Lower lobe of right lung (tissue), 2 donors: ENCODE measurements at regions not wholly inside any gene's neighbourhood (a gene's known extent, or its start where the extent isn't known, plus 50 kb on each side); places are given as distances from the start of the nearest gene placed in this dataset.
A peak's percentile ranks its signal among the peaks of the same experiment; 100 is the strongest.
"Not testable (repeated sequence)": the region's sequence is repeated elsewhere in the genome, so short reads cannot be mapped to it uniquely, and the experiment has no call there.

Source experiments
- ATAC-seq, 2 donors: fragments of 200-7000 bp; cut with Tn5 transposase; one replicate each; pipeline ENCODE4 v1.9.1; 2020 to 2022; ENCODE audit warnings: mild to moderate bottlenecking in 2 of 2, moderate library complexity in 2 of 2
- DNase-seq: peaks from one replicate; pipeline ENCODE4 v3.0.0-alpha.2; 2020
- H3K27ac ChIP-seq: fragments of 200-600 bp; one replicate; pipeline ENCODE4 v1.8.0; 2022
- H3K27me3 ChIP-seq: fragments of 200-600 bp; one replicate; pipeline ENCODE4 v1.8.0; 2022; ENCODE audit warnings: low read depth
- H3K36me3 ChIP-seq: fragments of 200-600 bp; one replicate; pipeline ENCODE4 v1.8.0; 2022; ENCODE audit warnings: mild to moderate bottlenecking
- H3K4me1 ChIP-seq: fragments of 200-600 bp; one replicate; pipeline ENCODE4 v1.8.0; 2022
- H3K4me3 ChIP-seq: fragments of 200-600 bp; one replicate; pipeline ENCODE4 v1.8.0; 2022; ENCODE audit warnings: mild to moderate bottlenecking
- H3K9me3 ChIP-seq: fragments of 200-600 bp; one replicate; pipeline ENCODE4 v1.8.0; 2022
- intact Hi-C: fragments of 100-400 bp; cut with DNase I; formaldehyde crosslinking; loops from one replicate; pipeline ENCODE4 v1.11.0; 2022
- TF ChIP-seq, protein P1 (sequence below): fragments of 200-600 bp; IDR thresholded peaks from one replicate; pipeline ENCODE4 v1.8.0; 2022; ENCODE audit warnings: antibody characterized with exemption, mild to moderate bottlenecking
- donor health status: DM: no; HTN: yes; CAD: no; lungs with severe emphysema.

DNA sequence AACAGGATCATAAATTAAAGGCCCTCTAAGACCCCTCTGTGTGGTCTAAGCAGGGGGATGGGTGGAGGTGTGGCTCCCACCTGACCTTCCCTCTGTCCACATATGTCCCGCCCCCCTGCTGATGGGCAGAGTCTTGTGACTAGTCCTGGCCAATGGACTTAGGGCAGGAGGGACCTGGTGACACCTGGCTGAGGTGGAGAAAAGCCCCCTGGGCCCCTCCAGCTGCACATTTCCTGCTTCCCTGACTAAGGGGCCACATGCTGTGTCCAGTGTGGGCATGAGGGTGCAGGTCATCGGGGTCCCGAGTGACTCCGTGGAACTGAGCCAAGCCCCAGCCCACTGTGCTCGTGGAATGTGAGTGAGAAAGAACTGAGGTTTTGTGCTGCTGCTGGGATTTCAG, 254.7 kb downstream of the ADGRD1 start:
- intact Hi-C loops, result no loop called here
- ATAC-seq, result no peak
- TF ChIP-seq, protein P1, sequence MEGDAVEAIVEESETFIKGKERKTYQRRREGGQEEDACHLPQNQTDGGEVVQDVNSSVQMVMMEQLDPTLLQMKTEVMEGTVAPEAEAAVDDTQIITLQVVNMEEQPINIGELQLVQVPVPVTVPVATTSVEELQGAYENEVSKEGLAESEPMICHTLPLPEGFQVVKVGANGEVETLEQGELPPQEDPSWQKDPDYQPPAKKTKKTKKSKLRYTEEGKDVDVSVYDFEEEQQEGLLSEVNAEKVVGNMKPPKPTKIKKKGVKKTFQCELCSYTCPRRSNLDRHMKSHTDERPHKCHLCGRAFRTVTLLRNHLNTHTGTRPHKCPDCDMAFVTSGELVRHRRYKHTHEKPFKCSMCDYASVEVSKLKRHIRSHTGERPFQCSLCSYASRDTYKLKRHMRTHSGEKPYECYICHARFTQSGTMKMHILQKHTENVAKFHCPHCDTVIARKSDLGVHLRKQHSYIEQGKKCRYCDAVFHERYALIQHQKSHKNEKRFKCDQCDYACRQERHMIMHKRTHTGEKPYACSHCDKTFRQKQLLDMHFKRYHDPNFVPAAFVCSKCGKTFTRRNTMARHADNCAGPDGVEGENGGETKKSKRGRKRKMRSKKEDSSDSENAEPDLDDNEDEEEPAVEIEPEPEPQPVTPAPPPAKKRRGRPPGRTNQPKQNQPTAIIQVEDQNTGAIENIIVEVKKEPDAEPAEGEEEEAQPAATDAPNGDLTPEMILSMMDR, result no peak
- Histone ChIP-seq H3K27me3 (peaks cover 4% of the 10 kb centered on the region), H3K36me3 (no peaks in the 10 kb centered on the region), H3K9me3 (no peaks in the 10 kb centered on the region), H3K27ac (no peak overlapping the region), H3K4me3 (no peak overlapping the region), H3K4me1 (no peaks in the 10 kb centered on the region)
- DNase-seq, result no peak

DNA sequence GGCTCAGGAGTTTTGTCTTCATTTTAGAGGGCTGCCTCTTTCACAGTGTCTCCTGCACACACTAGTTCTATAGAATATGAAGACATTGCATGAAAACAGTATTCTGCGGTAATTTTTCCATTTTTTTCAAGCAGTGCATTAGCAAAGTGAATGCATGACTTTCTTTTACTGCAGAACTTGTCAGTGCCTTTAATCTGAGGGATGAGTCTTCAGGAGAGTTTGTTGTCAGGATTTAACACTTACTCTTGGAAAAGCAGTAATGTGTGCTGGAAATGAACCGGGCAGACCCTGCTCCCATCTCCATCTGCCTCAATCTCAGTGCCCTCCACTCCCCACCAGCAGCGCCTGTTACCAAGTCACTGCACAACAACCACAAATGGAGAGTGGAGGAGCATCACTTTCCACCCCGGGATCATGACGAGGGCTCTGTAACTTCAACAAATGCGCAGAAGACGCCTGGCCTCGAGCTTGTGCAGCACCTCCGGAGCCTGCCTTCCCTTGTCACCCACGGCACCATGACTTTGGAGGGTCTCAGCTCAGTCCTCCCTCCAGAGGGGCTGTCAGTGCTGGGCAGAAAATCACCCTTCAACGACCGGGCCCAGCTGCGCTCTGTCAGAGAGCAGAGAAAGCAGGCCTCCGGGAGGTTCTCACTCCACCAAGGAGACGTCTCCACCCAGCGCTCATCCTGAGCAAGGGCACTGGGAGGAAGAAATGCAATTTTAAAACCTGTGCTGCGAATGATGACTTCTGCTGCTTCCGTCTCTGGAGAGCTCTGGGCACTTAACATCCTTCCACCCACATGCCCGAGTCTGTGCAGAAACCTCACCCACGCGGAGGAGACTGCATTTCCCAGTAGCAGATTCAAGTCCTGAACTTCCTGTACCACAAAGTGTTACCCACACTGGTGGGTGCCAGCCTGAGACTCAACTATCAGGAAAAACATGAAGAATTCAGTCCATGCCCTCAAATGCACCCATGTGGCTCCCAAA, 255.7 kb downstream of the ADGRD1 start:
- no peak overlapping the region for H3K27ac ChIP-seq
- no peak overlapping the region for H3K4me3 ChIP-seq
- intact Hi-C loops, result no loop called here
- H3K4me1 ChIP-seq, result no peaks in the 10 kb centered on the region
- H3K9me3 ChIP-seq, result peaks cover 3% of the 10 kb centered on the region
- TF ChIP-seq, protein P1, result no peak
- ATAC-seq (no peak), DNase-seq (no peak)
- H3K27me3 ChIP-seq, result peaks cover 4% of the 10 kb centered on the region
- H3K36me3 ChIP-seq, result no peaks in the 10 kb centered on the region

- TF ChIP-seq, protein P1, result no peak
- Histone ChIP-seq H3K4me3 (no peak overlapping the region), H3K27me3 (peaks cover 4% of the 10 kb centered on the region), H3K36me3 (no peaks in the 10 kb centered on the region), H3K9me3 (peaks cover 3% of the 10 kb centered on the region), H3K27ac (no peak overlapping the region), H3K4me1 (no peaks in the 10 kb centered on the region)
- ATAC-seq (no peak), DNase-seq (peak; percentile 22)
- intact Hi-C loops, result no loop called here
Measured at GRCh38 chr12:131210506-131211339, 257.0 kb downstream of the ADGRD1 start.

GRCh38 chr12:131211340-131211938, 257.7 kb downstream of the ADGRD1 start:
- Histone ChIP-seq H3K36me3 (no peaks in the 10 kb centered on the region), H3K27me3 (peaks cover 4% of the 10 kb centered on the region), H3K4me1 (no peaks in the 10 kb centered on the region), H3K9me3 (peaks cover 3% of the 10 kb centered on the region), H3K27ac (no peak overlapping the region), H3K4me3 (no peak overlapping the region)
- no peak for ATAC-seq
- intact Hi-C loops, result no loop called here
- TF ChIP-seq, protein P1, result no peak
- no peak for DNase-seq

DNA sequence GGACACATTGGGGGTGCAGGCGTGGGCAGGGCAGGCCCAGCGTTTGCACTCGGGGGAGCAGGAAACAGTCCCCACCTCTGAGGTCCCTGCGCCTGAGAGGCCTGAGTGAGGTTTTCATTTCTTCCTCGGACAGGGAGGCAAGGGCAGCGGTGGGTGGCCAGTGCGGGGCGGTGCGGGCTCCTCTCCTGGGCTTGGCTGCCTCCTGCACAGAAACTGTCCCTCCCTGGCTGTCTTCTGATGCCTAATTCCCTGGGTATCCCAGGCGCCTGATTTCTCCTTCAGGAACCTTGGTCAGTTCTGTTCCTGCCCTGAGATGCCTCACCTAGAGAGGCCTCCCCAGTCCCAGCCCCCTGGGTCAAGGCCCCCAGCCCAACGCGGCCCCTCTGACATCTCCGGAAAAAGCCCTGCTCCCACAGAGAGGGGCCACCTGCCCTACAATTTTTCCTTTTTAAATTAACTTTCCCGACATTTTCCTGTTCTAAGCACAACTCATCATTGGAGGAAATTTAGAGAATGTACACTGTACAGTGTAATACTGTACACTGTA, 260.3 kb downstream of the ADGRD1 start:
- no peak for DNase-seq
- intact Hi-C loops, result no loop called here

GRCh38 chr12:131214936-131215335, 261.2 kb downstream of the ADGRD1 start:
- H3K27ac ChIP-seq, H3K4me1 ChIP-seq, H3K9me3 ChIP-seq, H3K27me3 ChIP-seq, ATAC-seq, intact Hi-C loops, DNase-seq, H3K4me3 ChIP-seq, H3K36me3 ChIP-seq: not testable (repeated sequence)

More for the DNA sequence above, 260.3 kb downstream of the ADGRD1 start:
- TF ChIP-seq, protein P1, result no peak
- Histone ChIP-seq H3K27me3 (peaks cover 4% of the 10 kb centered on the region), H3K4me3 (no peak overlapping the region), H3K9me3 (peaks cover 3% of the 10 kb centered on the region), H3K36me3 (no peaks in the 10 kb centered on the region), H3K4me1 (no peaks in the 10 kb centered on the region), H3K27ac (no peak overlapping the region)
- no peak for ATAC-seq

DNA sequence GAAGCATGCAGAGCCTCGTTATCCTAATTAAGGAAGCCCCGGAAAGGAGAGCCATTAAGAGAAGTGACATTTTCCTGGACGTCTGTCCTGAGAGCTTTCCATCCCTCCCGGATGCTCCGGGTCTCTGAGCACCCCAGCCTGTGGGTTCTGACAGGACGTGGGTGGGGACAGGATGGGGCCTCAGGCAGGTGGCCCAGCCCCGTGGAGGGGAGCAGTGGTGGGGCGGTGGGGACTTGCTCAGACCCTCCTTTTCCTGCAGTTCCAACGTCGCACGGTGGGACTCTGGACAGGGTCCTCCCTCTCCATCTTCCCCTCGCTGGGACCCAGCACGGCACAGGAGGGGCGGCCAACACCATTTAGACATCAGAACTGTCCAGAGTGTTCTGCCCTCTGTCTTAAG, 262.9 kb downstream of the ADGRD1 start:
- H3K4me3 ChIP-seq, ATAC-seq, DNase-seq, H3K9me3 ChIP-seq, H3K36me3 ChIP-seq, H3K4me1 ChIP-seq, H3K27ac ChIP-seq, intact Hi-C loops, H3K27me3 ChIP-seq: not testable (repeated sequence)
